ENCODE measurements at regions not wholly inside any gene's neighbourhood (a gene's known extent, or its start where the extent isn't known, plus 50 kb on each side); places are given as distances from the start of the nearest gene placed in this dataset.

- TF ChIP-seq, protein P1, sequence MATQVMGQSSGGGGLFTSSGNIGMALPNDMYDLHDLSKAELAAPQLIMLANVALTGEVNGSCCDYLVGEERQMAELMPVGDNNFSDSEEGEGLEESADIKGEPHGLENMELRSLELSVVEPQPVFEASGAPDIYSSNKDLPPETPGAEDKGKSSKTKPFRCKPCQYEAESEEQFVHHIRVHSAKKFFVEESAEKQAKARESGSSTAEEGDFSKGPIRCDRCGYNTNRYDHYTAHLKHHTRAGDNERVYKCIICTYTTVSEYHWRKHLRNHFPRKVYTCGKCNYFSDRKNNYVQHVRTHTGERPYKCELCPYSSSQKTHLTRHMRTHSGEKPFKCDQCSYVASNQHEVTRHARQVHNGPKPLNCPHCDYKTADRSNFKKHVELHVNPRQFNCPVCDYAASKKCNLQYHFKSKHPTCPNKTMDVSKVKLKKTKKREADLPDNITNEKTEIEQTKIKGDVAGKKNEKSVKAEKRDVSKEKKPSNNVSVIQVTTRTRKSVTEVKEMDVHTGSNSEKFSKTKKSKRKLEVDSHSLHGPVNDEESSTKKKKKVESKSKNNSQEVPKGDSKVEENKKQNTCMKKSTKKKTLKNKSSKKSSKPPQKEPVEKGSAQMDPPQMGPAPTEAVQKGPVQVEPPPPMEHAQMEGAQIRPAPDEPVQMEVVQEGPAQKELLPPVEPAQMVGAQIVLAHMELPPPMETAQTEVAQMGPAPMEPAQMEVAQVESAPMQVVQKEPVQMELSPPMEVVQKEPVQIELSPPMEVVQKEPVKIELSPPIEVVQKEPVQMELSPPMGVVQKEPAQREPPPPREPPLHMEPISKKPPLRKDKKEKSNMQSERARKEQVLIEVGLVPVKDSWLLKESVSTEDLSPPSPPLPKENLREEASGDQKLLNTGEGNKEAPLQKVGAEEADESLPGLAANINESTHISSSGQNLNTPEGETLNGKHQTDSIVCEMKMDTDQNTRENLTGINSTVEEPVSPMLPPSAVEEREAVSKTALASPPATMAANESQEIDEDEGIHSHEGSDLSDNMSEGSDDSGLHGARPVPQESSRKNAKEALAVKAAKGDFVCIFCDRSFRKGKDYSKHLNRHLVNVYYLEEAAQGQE (IDR thresholded peaks at IDR 0.05; ENCODE audit: unreplicated experiment), result no peak
- no peak for TF ChIP-seq STAT1 (IDR thresholded peaks at IDR 0.05; ENCODE audit: unreplicated experiment)
These were observed 1007.7 kb upstream of the ATXN7L3B start (continued) for GRCh38 chr12:73529954-73530353.

- H3K4me3 Mint-ChIP-seq, result no peak overlapping the region
These were observed 1005.9 kb upstream of the ATXN7L3B start for GRCh38 chr12:73531752-73532151.

More at GRCh38 chr12:73531752-73532151, 1005.9 kb upstream of the ATXN7L3B start:
- DNase-seq (ENCODE audit: low spot score) (no peak), ATAC-seq (no peak)
- Histone ChIP-seq H2AFZ (no peak overlapping the region), H3K4me3 (no peak overlapping the region), H3K4me1 (ENCODE audit: insufficient read depth) (peaks cover 10% of the 10 kb centered on the region), H3F3A (replicated peaks; ENCODE audit: low read depth) (no peaks in the 10 kb centered on the region), H3K9me2 (ENCODE audit: insufficient read depth) (0 out of 2 replicates have a peak, but pooled peaks cover under 1% of the 10 kb centered on the region), H3K27me3 (ENCODE audit: insufficient read depth) (no peaks in the 10 kb centered on the region), H3K27ac (ENCODE audit: low read depth) (no peak overlapping the region), H4K20me1 (replicated peaks; ENCODE audit: insufficient read depth) (no peaks in the 10 kb centered on the region), H3K36me3 (ENCODE audit: insufficient read depth) (no peaks in the 10 kb centered on the region), H3K4me2 (no peak overlapping the region), H3K79me2 (replicated peaks; ENCODE audit: insufficient read depth) (no peaks in the 10 kb centered on the region)
- no peaks in the 10 kb centered on the region for H3K27me3 Mint-ChIP-seq (ENCODE audit: insufficient read depth, low read depth, poor library complexity)
- no peaks in the 10 kb centered on the region; the same call in 2 of the 3 replicates for H3K36me3 Mint-ChIP-seq (ENCODE audit: low read depth)
- TF ChIP-seq JUNB (IDR thresholded peaks at IDR 0.05; ENCODE audit: unreplicated experiment) (no peak), EZH2 (IDR thresholded peaks at IDR 0.05; ENCODE audit: low read depth, unreplicated experiment) (no peak), ETS1 (IDR thresholded peaks at IDR 0.05) (no peak), ZNF114 (CRISPR knock-in tag; IDR thresholded peaks at IDR 0.05) (no peak), CTCF (conservative IDR thresholded peaks at IDR 0.05; ENCODE audit: low read depth in 2 of 2) (no peak)
- TF ChIP-seq, protein P1 (IDR thresholded peaks at IDR 0.05; ENCODE audit: unreplicated experiment), result no peak
- TF ChIP-seq, protein P2, sequence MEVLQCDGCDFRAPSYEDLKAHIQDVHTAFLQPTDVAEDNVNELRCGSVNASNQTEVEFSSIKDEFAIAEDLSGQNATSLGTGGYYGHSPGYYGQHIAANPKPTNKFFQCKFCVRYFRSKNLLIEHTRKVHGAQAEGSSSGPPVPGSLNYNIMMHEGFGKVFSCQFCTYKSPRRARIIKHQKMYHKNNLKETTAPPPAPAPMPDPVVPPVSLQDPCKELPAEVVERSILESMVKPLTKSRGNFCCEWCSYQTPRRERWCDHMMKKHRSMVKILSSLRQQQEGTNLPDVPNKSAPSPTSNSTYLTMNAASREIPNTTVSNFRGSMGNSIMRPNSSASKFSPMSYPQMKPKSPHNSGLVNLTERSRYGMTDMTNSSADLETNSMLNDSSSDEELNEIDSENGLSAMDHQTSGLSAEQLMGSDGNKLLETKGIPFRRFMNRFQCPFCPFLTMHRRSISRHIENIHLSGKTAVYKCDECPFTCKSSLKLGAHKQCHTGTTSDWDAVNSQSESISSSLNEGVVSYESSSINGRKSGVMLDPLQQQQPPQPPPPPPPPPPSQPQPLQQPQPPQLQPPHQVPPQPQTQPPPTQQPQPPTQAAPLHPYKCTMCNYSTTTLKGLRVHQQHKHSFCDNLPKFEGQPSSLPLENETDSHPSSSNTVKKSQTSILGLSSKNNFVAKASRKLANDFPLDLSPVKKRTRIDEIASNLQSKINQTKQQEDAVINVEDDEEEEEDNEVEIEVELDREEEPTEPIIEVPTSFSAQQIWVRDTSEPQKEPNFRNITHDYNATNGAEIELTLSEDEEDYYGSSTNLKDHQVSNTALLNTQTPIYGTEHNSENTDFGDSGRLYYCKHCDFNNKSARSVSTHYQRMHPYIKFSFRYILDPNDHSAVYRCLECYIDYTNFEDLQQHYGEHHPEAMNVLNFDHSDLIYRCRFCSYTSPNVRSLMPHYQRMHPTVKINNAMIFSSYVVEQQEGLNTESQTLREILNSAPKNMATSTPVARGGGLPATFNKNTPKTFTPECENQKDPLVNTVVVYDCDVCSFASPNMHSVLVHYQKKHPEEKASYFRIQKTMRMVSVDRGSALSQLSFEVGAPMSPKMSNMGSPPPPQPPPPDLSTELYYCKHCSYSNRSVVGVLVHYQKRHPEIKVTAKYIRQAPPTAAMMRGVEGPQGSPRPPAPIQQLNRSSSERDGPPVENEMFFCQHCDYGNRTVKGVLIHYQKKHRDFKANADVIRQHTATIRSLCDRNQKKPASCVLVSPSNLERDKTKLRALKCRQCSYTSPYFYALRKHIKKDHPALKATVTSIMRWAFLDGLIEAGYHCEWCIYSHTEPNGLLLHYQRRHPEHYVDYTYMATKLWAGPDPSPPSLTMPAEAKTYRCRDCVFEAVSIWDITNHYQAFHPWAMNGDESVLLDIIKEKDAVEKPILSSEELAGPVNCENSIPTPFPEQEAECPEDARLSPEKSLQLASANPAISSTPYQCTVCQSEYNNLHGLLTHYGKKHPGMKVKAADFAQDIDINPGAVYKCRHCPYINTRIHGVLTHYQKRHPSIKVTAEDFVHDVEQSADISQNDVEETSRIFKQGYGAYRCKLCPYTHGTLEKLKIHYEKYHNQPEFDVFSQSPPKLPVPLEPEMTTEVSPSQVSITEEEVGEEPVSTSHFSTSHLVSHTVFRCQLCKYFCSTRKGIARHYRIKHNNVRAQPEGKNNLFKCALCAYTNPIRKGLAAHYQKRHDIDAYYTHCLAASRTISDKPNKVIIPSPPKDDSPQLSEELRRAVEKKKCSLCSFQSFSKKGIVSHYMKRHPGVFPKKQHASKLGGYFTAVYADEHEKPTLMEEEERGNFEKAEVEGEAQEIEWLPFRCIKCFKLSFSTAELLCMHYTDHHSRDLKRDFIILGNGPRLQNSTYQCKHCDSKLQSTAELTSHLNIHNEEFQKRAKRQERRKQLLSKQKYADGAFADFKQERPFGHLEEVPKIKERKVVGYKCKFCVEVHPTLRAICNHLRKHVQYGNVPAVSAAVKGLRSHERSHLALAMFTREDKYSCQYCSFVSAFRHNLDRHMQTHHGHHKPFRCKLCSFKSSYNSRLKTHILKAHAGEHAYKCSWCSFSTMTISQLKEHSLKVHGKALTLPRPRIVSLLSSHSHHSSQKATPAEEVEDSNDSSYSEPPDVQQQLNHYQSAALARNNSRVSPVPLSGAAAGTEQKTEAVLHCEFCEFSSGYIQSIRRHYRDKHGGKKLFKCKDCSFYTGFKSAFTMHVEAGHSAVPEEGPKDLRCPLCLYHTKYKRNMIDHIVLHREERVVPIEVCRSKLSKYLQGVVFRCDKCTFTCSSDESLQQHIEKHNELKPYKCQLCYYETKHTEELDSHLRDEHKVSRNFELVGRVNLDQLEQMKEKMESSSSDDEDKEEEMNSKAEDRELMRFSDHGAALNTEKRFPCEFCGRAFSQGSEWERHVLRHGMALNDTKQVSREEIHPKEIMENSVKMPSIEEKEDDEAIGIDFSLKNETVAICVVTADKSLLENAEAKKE (CRISPR knock-in tag; IDR thresholded peaks at IDR 0.05), result no peak
- no peaks in the 10 kb centered on the region; the same call in 1 of the 3 replicates for H3K9me3 Mint-ChIP-seq
- no peak overlapping the region for H3K27ac Mint-ChIP-seq
- peaks cover 8% of the 10 kb centered on the region for H3K4me1 Mint-ChIP-seq

Data from GM23338 (cell line).